ENCODE measurements at regions not wholly inside any gene's neighbourhood (a gene's known extent, or its start where the extent isn't known, plus 50 kb on each side); places are given as distances from the start of the nearest gene placed in this dataset.
"Not testable (repeated sequence)": the region's sequence is repeated elsewhere in the genome, so short reads cannot be mapped to it uniquely, and the experiment has no call there.

DNA sequence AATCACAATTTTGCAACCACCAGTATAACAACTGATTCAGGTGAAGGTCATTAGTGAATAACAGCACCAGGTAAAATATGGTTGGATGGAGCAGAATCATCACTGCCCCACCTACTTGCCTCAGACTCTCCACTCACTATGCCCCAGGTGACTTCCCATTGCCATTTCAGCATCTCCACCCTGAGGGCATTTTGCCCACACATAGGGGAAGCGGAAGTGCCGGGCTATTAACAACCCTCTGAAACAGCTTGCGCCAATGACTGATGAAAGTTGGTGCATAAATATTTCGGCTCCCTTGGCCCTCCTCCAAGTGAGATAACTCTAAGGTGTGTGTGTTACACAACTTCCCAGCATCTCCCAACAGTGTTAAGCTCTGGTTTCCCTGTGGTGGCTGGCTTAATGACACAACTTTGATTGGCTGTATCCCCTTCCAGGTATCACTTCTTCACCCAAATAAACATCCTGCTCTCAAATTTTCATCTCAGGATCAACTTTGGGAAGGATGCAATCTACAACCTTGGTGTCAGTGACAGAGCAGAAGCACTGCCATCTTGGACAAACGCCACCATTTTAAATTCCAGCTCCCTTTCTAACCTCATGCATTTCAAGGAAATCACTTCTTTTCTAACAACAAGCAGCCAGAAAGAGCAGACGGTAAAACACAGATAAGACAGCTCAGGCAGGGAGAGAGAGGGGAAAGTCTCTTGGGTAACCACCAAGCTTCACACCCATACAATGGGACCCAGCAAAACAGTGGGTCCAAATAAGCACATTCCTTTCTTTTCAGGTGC, 73.6 kb upstream of the PPP2R5C start:
- no peak overlapping the region for H3K4me3 ChIP-seq (ENCODE audit: low read depth, low read length)
- DNase-seq (ENCODE audit: low read depth) = no peak
- TF ChIP-seq, protein P1, sequence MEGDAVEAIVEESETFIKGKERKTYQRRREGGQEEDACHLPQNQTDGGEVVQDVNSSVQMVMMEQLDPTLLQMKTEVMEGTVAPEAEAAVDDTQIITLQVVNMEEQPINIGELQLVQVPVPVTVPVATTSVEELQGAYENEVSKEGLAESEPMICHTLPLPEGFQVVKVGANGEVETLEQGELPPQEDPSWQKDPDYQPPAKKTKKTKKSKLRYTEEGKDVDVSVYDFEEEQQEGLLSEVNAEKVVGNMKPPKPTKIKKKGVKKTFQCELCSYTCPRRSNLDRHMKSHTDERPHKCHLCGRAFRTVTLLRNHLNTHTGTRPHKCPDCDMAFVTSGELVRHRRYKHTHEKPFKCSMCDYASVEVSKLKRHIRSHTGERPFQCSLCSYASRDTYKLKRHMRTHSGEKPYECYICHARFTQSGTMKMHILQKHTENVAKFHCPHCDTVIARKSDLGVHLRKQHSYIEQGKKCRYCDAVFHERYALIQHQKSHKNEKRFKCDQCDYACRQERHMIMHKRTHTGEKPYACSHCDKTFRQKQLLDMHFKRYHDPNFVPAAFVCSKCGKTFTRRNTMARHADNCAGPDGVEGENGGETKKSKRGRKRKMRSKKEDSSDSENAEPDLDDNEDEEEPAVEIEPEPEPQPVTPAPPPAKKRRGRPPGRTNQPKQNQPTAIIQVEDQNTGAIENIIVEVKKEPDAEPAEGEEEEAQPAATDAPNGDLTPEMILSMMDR (IDR thresholded peaks at IDR 0.05; ENCODE audit: control insufficient read depth, extremely low read depth, insufficient read depth) = no peak

DNA sequence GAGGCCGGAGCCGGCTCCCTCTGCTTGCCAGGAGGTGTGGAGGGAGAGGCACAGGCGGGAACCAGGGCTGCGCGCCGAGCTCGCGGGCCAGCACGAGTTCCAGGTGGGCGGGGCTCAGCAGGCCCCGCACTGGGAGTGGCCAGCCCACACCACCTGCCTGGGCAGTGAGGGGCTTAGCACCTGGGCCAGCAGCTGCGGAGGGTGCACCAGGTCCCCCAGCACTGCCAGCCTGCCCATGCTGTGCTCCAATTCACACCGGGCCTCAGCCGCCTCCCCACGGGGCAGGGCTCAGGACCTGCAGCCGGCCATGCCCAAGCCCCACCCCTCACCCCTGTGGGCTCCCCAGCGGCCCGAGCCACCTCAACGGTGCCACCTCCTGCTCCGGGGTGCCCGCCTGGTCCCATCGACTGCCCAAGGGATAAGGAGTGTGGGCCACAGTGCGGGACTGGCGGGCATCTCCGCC, 72.4 kb upstream of the PPP2R5C start:
- H3K4me3 ChIP-seq (ENCODE audit: low read depth, low read length) = no peak overlapping the region
- DNase-seq (ENCODE audit: low read depth) = no peak
- TF ChIP-seq, protein P1 (IDR thresholded peaks at IDR 0.05; ENCODE audit: control insufficient read depth, extremely low read depth, insufficient read depth) = no peak

DNA sequence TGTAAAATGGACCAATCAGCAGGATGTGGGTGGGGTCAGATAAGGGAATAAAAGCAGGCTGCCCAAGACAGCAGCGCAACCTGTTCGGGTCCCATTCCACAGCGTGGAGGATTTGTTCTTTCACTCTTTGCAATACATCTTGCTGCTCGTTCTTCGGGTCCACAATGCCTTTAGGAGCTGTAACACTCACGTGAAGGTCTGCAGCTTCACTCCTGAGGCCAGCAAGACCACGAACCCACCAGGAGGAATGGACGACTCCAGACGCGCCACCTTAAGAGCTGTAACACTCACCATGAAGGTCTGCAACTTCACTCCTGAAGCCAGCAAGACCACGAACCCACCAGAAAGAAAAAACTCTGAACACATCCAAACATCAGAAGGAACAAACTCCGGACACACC, 71.5 kb upstream of the PPP2R5C start:
- not testable (repeated sequence) for DNase-seq (ENCODE audit: low read depth); H3K4me3 ChIP-seq (ENCODE audit: low read depth, low read length)

DNA sequence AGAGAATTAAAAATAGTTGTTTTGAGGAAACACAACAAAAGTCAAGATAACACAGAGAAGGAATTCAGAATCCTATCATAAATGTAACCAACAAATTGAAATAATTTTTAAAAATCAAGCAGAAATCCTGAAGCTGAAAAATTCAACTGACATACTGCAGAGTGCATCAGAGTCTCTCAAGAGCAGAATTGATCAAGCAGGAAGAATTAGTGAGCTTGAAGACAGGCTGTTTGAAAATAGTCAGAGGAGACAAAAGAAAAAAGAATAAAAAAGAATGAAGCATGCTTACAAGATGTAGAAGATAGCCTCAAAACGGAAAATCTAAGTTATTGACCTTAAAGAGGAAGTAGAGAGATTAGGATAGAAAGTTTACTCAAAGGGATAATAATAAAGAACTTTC, 65.8 kb upstream of the PPP2R5C start:
- TF ChIP-seq, protein P1 (IDR thresholded peaks at IDR 0.05; ENCODE audit: control insufficient read depth, extremely low read depth, insufficient read depth) = no peak
- H3K4me3 ChIP-seq (ENCODE audit: low read depth, low read length) = no peak overlapping the region
- DNase-seq (ENCODE audit: low read depth) = no peak

DNA sequence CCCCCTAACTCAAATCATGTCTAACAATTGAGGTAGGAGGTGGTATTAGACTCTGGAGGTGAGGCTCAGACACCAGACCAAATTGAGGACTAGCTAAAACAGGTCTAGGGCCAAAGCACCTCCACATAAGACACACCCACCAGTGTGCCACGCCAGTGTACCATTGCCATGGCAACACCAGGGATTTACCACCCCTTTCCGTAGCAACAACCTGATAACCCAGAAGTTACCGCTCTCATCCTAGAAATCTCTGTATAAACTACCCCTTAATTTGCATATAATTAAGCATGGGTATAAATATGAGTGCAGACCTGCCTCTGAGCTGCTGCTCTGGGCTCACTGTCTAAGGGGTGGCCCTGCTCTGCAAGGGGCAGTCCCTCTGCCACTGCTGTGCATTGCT, 57.4 kb upstream of the PPP2R5C start:
- TF ChIP-seq, protein P1 (IDR thresholded peaks at IDR 0.05; ENCODE audit: control insufficient read depth, extremely low read depth, insufficient read depth) = no peak

DNA sequence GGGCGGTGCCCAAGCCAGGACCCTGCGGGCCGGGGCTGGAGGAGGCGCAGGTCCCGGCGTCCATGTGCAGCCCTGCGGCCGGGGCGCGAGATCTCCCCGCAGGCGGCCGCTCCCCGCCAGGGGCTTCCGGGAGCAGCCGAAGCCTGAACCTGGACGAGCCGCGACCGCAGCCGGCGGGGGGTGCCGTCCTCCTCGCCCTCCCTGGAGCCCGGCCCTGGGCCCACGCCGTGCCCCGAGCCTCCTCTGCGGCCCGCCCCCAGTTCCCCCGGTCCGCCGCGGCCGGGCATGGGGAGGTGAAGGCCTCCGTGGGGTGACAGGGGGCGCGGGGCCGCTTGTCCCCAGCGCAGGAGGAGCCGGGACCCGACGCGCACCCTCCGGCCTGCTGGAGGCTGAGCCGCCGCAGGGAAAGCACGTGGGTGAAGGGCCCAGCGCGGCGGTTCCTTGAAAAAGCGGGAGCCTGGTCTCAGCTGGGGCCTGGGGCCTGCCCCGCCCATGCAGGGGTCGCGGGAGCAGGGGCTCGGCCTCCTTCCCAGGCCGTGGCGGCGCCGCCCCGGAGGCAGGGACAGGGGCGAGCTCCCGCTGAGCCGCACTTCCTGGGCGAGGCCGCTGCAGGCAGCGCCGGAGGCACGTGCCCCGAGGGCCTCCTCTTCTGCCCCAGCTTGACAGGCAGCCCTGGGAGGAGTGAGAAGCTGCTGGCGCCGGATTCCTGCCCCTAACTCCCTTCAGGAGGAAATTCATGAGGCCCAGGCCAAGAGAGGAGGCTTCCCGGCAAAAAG, 55.6 kb upstream of the PPP2R5C start:
- no peak for DNase-seq (ENCODE audit: low read depth)
- TF ChIP-seq, protein P1 (IDR thresholded peaks at IDR 0.05; ENCODE audit: control insufficient read depth, extremely low read depth, insufficient read depth) = no peak
- H3K4me3 ChIP-seq (ENCODE audit: low read depth, low read length) = no peak overlapping the region

More for the DNA sequence above, 57.4 kb upstream of the PPP2R5C start:
- no peak overlapping the region for H3K4me3 ChIP-seq (ENCODE audit: low read depth, low read length)
- DNase-seq (ENCODE audit: low read depth) = no peak

DNA sequence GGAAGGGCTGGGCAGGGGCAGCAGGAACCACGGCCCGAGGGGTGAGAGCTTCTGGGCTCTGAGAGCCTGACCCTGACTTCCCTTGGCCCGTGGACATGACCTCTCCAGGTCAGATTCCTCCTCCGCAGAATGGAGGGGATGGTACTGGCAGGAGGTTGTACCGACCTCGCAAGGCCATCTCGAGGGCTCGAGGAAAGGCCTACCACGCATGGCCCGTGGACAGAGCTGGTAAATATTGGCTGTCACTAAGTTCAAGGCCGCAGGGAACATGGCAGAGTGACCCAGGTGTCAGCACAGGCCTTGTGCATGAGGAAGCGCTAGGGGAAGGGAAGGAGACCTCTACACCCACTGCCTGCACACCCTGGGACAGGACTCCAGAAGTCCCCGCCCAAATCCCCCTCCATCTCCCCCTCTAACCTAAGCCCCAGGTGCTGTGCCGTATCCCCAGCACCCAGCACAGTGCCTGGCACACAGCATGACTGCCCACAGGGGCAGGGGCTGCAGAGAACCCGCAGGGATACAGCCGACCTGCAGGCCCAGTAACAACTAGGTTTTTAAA, 54.9 kb upstream of the PPP2R5C start:
- TF ChIP-seq, protein P1 (IDR thresholded peaks at IDR 0.05; ENCODE audit: control insufficient read depth, extremely low read depth, insufficient read depth) = no peak
- DNase-seq (ENCODE audit: low read depth) = no peak
- no peak overlapping the region for H3K4me3 ChIP-seq (ENCODE audit: low read depth, low read length)

Data from LNCaP clone FGC (cell line).